Vagina (tissue), 2 donors: ENCODE measurements at regions not wholly inside any gene's neighbourhood (a gene's known extent, or its start where the extent isn't known, plus 50 kb on each side); places are given as distances from the start of the nearest gene placed in this dataset.

ENCODE experiments used
- POLR2A ChIP-seq, 2 donors: fragments of 450-650 bp; IDR thresholded peaks; one replicate each; pipeline ENCODE4 v1.6.1; 2017; ENCODE audit warnings: antibody characterized with exemption in 2 of 2, mild to moderate bottlenecking in 2 of 2, moderate library complexity in 2 of 2
- TF ChIP-seq, protein P1 (sequence below), 3 experiments: fragments of 450-650 bp in 2 of 3; fragments of 200-600 bp in 1 of 3; sonication (generic) in 1 of 3; IDR thresholded peaks; one replicate each; pipeline ENCODE4 v1.5.1; 2017 to 2019; ENCODE audit warnings: antibody characterized with exemption in 3 of 3, mild to moderate bottlenecking in 2 of 3, moderate library complexity in 2 of 3

DNA sequence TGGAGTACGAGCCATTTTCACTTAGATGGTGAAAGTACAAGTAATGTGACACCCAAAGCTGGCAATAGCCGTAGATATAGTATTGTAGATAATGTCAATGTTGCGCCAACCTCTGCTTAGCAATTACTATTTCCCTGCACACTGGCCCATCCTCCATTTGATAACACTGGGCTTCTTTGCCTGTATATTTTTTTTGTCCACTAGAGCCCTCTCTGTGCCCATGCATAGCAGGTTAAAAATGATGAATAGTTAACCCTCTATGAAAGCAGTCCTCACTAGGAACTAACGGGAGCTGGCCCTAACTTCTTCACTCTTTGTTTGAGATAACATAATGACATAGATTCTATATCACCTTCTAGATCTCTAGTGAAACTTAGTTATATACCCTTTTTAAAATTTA lies 416.8 kb downstream of the TUSC1 start:
- TF ChIP-seq, protein P1, sequence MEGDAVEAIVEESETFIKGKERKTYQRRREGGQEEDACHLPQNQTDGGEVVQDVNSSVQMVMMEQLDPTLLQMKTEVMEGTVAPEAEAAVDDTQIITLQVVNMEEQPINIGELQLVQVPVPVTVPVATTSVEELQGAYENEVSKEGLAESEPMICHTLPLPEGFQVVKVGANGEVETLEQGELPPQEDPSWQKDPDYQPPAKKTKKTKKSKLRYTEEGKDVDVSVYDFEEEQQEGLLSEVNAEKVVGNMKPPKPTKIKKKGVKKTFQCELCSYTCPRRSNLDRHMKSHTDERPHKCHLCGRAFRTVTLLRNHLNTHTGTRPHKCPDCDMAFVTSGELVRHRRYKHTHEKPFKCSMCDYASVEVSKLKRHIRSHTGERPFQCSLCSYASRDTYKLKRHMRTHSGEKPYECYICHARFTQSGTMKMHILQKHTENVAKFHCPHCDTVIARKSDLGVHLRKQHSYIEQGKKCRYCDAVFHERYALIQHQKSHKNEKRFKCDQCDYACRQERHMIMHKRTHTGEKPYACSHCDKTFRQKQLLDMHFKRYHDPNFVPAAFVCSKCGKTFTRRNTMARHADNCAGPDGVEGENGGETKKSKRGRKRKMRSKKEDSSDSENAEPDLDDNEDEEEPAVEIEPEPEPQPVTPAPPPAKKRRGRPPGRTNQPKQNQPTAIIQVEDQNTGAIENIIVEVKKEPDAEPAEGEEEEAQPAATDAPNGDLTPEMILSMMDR (IDR thresholded peaks at IDR 0.05), result no peak
- TF ChIP-seq POLR2A (IDR thresholded peaks at IDR 0.05), result no peak
